MV-4-11 (cell line): ENCODE measurements at regions not wholly inside any gene's neighbourhood (a gene's known extent, or its start where the extent isn't known, plus 50 kb on each side); places are given as distances from the start of the nearest gene placed in this dataset.
"Not testable (repeated sequence)": the region's sequence is repeated elsewhere in the genome, so short reads cannot be mapped to it uniquely, and the experiment has no call there.

Experiments used
- DNase-seq: peaks from one replicate; lab custom pipeline; 2025; lab: John Stamatoyannopoulos, UW

DNA sequence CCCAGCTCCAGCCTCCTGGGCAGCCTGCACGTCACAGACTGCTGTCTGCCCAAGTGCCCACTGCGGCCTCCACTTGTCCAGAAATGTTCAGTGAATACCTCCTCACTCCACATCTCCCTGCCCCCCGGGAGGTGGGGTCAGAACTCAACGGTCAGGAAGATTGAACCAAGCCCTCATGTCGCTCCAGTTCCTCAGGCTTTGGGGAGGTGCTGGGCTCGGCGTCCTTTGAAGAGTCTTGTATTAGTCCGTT, 82.4 kb upstream of the LRPAP1 start:
- DNase-seq, result no peak

DNA sequence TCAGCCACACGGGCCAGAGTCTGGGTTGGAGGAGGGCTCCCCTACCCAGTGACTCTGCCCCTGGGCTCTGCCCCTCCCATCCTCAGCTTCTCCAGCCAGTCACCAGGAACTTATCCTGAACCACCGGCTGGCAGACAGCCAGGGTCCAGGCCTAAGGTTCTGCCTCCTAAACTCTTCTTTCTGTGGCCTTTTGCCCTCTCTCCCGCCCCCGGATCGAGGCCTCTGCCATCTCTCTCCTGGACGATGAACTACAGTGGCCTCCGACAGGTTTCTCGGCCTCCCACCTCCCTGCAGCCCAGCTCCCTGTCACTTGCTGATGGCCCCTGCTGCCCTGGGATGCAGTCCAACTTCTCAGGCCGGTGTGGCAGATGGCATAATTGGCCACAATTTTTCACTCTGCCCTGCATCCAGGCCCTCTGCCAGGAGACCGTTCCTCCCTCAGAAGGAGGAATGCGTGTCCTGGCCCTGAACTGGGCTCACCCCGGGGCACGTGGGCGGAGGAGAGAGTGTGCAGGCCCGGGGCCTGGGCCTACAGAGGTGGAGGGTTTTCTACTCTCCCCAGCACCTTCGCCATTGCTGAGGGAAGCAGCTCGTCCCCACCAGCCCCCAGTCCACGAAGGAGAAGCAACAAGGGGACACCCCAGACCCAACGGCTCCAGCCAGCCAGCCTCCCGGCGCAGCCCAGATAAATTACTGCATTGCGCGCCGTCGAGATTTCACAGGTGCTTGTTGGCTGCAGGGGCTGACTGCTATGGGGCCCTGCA, 81.9 kb upstream of the LRPAP1 start:
- DNase-seq, result no peak

DNA sequence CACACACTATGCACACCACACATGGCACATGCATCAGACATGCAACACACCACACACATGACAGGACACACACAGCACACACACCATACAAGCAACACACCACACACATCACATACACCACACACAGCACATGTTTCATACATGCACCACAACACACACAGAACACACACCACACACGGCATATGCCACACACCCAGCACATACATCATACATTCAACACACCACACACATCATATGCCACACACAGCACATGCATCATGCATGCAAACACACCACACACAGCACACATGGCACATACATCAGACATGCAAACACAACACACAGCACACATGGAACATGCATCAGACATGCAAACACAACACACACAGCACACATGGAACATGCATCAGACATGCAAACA, 80.7 kb upstream of the LRPAP1 start:
- no peak for DNase-seq

DNA sequence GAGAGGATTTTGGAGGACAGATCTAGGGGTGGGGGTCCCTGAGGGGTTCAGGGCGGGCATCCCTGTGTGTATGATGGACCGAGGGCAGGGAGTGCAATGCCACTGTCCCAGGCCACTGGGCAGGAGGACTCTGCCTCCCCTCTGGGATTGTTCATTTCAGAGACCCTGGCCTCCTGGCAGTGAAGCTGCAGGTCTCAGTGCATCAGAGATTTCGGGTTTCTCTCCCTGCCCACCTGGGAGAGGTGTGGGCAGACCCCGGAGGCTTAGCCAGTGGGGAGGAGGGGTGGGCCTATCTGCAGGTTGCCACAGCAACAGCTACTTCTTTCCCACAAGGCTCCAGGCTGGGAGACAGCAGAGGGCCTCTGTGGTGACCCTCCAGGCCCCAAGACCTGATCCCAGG, 80.1 kb upstream of the LRPAP1 start:
- no peak for DNase-seq

DNA sequence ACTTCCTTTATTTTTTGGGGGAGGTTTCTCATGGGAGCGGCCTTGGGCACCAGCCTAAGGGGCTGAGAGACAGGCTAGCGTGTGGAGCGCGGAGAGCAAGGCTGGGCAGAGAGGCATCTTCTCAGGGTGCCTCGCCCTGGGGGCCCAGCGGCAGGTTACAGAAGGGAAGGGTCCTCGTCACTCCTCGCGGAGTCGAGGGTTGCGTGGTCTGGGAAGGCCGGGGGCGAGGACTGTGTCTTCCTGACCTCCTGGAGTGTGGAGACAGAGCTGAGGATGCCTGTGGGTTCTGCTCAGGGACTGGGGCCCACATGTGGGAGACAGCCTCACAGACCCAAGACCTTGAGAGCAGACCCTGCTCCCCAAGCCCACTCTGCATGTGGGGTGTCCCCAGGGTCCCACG, 79.6 kb upstream of the LRPAP1 start:
- no peak for DNase-seq

DNA sequence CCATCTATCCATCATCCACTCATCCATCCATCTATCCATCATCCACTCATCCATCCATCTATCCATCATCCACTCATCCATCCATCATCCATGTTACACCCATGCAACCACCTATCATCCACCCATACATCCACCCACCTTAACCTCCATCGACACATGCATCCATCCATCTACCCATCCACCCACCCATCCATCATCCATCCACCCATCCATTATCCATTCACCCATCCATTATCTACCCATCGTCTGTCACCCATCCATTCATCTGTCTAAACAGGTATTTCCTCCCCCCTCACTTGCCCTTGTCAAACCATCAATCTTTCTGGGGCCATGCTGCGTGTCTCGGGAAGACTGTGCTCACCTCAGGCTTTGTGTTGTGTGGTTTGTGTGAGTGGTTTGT, 78.6 kb upstream of the LRPAP1 start:
- not testable (repeated sequence) for DNase-seq

DNA sequence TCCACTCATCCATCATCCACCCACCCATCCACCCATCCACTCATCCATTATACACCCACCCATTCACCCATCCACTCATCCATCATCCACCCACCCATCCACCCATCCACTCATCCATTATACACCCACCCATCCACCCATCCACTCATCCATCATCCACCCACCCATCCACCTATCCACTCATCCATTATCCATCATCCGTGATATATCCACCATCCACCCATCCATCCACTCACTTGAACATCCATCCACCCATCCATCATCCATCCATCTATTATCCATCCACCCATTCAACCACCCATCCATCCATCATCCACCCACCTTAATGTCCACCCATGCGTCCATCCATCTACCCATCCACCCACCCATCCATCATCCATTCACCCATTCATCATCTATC, 77.7 kb upstream of the LRPAP1 start:
- DNase-seq, result not testable (repeated sequence)

DNA sequence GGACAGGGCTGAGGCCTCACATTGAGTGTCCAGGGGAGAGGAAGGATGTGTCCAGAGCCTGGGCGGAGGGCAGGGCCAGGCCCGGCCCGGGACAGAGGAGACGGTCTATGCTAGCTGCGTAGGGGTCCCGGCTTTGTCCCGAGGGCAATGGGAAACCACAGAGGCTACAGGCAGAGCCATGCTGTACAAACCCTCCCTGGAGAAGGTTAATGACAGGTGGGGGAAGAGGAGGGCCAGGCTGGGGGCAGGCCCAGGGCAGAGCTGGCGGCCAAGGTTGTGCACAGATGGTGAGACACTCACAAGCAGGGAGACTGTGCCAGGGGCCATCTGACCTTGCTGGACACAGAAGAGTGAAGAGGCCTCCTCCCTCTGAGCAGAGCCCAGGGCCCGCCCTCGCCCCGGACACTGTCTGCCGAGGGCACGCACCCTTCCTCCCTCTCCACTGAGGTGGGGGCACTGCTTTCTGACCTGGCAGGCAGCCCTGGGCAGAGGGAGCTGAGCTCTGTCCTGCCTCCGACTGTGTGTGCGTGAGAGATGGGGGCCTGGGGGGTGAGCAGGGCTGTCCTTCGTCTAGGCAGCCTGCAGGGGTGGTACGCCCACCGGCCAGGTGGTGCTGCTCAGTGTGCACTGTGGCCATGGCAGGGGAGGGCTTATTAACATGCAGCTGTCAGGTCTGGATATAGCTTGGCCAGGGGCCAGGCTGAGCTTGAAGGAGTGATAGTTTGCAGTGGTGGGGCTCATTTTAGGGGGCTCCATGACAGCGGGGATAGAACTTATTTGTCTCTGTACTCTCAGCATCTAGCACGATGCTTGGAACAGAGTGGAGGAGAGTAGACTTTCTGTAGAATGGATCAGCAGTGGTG, 75.7 kb upstream of the LRPAP1 start:
- DNase-seq, result no peak

DNA sequence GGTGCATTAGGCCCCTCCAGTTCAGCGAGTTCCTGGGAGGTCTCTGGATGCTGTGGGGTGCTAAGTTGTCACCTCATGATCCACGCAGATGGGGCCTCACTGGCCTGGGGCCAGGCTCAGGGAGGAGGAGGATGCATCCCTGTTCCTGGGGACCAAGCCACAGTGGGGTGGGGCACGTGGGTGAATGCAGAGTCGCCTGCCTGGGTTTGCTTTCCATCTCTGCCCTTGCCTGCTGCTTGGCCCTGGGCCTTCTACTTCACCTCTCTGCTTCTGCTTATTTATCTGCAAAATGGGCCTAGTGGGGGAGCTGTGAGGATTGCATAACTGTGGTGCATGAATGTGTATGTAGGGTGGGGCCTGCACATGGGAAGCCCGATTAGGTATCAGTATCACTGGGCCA, 74.6 kb upstream of the LRPAP1 start:
- not testable (repeated sequence) for DNase-seq

DNA sequence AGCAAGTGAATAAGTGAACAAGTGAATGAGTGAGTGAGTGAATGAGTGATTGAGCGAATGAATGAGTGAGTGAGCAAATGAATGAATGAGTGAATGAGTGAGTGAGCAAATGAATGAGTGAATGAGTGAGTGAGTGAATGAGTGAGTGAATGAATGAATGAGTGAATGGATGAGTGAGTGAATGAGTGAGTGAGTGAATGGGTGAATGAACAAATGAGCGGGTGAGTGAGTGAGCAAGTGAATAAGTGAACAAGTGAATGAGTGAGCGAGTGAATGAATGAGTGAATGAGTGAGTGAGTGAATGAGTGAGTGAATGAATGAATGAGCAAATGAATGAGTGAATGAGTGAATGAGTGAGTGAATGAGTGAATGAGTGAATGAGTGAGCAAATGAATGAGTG, 74.0 kb upstream of the LRPAP1 start:
- not testable (repeated sequence) for DNase-seq

DNA sequence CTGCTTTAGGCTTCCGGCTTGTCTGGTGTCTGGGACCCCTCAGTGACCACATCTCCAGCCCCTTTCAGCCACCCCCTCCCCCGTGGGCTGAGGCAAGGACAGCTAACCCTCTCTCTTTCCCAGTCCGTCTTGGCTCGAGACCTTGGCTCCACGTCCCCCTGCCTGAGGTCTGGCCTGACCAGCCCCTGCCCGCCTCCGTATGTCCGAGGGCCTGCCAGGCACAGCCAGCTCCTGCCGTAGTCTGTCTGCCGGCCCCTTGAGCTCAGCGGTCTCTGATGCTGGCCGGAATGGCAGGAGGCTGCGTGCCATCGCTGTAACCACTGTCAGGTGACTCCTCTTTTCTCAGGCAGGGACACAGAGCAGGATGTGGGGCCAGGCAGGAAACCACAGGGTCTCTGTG, 73.3 kb upstream of the LRPAP1 start:
- DNase-seq, result no peak

DNA sequence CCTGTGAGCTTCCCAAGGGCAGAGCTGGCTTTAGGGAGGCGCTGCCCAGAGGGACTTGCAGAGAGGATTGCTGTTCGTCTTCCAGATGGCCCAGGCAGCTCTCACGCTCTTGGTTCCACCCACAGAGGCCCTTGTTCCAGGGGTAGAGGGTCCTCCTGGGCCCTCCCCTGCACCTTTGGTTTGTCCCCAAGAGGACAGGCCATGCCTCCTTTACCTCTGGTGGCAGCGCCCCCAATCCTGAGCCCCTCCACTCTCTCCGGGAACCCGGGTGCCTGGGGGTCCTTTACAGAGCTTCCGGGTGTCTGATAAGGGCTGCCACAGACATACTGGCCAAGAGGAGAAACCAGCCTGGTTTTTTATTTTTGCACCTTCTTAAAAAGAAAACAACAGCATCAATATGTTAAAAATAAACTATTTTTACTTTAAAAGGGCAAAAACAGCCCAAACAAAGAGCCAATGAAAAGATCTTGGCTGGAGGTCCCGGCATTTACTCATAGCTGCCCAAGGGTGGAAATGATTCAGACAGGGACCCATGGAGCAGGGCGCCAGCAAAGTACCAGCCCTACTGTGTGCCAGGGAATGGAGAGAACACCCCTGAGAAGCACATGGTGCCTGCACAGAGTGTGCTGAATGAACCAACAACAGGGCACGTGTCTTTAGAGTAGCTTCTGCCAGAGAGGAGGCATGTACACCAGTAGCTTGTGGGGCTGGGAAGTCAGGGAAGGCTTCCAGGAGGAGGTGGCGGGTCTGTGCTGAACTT, 70.8 kb upstream of the LRPAP1 start:
- not testable (repeated sequence) for DNase-seq

DNA sequence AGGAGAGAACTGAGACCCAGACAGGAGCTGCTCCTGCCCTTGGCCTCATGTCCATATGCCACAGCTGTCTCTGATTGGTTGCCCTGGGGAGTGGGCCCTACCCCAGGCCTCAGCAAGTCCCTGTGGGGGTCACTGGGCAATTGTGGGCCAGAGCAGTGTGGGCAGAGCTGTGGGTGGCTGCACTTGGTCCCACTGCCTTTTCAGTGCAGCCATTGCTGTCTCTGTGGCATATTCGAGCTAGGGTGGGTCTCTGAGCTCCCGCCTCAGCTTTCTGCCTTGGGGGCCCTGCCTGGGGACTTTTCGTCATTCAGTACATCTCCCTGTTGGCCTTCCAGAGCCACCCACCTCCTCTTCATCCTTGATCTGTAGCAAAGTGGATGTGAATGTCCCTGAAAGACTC, 69.8 kb upstream of the LRPAP1 start:
- no peak for DNase-seq

DNA sequence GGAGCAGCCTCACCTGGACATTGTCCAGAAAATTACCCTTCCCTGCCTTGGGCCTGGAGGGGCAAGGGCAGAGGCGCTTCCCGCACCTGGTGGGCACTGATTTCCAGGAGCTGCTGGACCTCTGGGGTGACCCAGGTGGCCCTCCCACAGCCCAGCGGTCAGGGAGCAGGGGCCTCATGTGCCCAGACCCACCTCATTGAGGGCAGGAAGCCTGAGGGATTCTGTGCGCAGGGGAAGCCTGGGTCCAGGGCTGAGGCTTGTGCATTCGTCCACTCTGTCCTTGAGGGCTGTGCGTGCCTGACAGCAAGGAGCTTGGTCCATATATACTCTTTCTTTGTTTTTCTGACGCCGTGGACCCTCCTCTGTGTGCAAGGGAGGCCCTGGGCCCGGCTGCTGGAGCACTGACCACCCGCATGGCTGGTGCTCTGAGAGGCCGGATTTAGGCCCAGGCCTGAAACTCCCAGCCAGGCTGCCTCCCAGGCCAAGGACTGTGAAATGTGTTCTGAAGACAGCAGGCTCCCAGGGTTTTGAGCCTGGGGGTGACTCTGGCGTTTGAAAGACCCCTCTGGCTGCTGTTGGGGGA, 69.0 kb upstream of the LRPAP1 start:
- not testable (repeated sequence) for DNase-seq

DNA sequence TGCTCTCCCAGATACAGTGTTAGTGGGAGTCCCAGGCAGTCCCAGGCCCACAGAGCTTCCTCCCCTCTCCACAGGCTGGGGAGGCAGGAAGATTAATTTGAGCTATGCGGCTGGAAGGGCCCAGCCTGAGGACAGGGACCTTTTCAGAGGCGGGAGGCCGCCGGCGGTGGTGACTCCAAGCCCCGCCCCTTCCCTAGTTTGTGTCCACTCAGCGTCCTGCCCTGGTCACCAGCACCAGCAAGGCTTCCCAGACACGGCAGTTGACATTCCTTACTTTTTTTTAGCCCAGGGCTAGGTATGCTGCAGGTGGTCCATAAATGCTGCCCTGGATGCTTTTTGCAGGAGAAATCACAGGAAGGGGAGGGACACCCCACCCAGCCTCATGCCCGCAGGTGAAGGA, 67.7 kb upstream of the LRPAP1 start:
- DNase-seq, result no peak

DNA sequence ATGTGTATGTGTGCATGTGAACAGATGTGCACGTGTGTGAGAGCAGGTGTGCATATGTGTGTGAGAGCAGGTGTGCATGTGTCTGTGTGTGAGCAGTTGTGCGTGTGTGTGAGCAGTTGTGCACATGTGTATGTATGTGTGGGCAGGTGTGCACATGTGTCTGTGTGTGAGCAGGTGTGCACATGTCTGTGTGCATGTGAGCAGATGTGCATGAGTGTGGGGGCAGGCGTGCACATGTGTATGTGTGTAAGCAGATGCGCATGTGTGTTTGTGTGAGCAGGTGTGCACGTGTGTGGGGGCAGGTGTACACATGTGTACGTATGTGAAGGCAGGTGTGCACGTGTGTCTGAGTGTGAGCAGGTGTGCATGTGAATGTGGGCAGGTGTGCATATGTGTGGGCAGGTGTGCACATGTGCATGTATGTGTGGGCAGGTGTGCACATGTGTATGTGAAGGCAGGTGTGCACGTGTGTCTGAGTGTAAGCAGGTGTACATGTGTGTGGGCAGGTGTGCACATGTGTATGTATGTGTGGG, 66.5 kb upstream of the LRPAP1 start:
- no peak for DNase-seq

DNA sequence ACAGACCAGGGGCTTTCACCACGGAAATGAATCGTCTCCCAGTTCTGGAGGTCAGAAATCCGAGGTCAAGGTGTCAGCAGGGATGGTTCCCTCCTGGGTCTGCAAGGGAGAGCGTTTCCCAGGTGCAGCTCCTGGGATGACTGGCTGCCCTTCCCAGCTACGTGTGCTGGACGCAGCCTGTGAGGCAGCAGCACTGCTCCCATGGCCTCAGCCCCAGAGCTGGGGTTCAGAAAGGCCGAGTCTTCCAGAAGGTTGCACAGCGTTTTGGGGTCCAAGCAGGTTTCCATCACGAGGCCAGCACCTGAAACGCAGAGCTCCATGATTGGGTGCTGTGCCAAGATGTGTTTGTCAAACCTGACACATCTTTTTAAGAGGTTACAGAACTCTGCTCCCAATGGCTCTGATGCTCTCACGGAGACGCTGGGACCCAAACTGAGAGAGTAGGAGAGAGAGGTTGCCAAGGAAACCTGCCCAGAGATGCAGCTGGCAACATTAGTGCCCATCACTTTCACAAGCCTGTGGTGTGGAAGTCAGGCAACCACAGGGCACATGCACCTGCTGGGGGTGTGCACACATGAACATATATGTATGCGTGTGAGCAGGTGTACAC, 65.8 kb upstream of the LRPAP1 start:
- DNase-seq, result not testable (repeated sequence)

DNA sequence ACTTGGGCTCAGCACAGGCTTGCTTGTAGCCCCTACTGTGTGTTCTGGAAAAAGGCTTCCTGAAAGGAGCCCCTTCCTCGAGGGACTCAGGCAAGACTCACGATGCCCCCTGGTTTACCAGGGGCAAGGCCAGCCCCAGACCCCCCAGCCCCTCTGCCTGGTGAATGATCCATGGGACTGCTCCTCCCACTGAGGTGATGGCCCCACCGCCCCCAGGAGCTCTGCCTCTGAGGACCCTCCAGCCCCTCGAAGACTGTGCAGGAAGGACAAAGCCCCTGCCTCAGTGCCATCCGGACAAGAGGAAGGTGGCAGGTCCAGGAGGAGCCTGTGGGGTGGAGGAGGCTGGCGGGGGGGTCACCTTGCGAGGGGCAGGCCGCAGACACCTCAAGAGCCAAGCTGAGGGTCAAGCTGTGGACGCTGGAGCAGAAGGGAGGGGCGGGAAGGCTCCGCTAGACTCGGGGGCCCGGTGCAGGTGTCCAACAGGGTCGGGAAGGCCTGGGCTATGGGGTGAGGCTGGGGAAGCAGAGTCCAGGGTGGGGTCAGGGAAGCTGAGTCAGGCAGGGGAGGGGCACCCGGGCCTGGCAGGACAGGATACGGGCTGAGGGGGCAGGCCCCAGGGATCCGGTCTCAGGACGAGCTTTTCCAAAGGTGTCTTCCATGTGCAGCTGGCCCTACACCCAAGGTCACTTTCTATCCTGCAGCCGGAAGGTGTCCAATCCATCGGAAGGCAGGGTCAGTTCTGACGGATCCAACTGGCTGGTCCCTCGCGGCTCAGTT, 64.9 kb upstream of the LRPAP1 start:
- DNase-seq, result not testable (repeated sequence)

DNA sequence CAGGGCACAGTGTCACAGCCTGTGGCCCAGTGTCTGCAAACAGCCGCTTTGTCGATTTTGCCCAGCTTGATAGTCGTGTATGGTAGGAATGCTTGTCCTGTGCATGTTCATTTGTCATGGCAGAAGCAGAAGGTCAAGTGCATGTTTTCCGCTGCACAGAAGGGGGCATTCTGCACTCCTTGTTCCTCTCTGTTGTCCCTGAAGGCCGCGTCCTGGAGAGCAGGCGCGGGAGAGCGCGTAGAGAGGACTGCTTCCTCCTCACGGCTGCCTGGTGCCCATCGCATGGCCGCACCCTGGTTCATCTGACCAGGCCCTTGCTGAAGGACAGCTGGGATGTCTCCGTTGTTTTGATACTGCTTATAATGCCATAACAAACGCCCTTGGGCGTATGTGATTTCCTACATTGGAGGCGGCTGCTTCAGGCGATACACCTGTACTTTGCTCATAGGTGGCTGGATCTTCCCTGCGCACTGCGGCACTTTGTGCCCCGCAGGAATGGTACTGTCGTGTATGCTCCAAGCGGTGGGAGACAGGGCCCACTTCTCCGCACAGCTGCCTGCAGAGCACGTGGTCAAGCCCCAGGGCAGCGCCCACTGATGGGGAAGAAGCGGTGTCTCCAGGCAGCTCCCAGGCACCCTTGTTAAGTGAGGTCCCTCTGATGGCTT, 63.5 kb upstream of the LRPAP1 start:
- not testable (repeated sequence) for DNase-seq

DNA sequence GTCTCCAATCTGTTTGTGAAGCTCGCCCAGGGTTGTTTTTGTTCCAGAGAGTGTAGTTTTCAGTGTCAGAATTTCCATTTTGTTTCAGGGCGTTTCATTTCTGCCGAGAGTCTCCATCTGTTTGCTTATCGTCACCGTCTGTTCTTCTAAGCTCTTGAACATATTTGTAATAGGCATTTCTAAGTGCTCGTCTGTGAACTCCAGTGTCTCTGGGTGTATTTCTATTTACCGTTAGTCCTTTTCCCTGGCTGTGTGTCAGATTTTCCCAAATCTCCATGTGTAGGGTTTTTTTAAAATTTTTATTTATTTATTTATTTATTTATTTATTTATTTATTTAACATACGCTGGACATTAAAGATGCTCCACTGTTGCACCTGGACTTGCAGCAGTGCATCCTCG, 62.5 kb upstream of the LRPAP1 start:
- not testable (repeated sequence) for DNase-seq
